Loucy (cell line): ENCODE measurements at regions not wholly inside any gene's neighbourhood (a gene's known extent, or its start where the extent isn't known, plus 50 kb on each side); places are given as distances from the start of the nearest gene placed in this dataset.

Experiments used
- H2AFZ ChIP-seq: fragments of 200-600 bp; sonication (generic); 2 replicates; pipeline ENCODE4 v1.6.0; 2016; ENCODE audit warnings: antibody characterized with exemption, mild to moderate bottlenecking, low read length, moderate library complexity
- H3F3A ChIP-seq: fragments of 200-600 bp; 2 replicates; pipeline ENCODE4 v1.6.0; 2016; ENCODE audit warnings: antibody characterized with exemption, low read depth, mild to moderate bottlenecking
- H3K27me3 ChIP-seq: fragments of 200-600 bp; sonication (generic); 2 replicates; pipeline ENCODE4 v1.6.1; 2014; ENCODE audit warnings: low read length, mild to moderate bottlenecking; ENCODE audit not compliant: insufficient read depth, poor library complexity, severe bottlenecking
- H3K36me3 ChIP-seq: fragments of 200-600 bp; sonication (generic); 2 replicates; pipeline ENCODE4 v1.6.1; 2016; ENCODE audit warnings: low read length; ENCODE audit not compliant: insufficient read depth
- H3K4me1 ChIP-seq: fragments of 200-600 bp; sonication (generic); 2 replicates; pipeline ENCODE4 v1.5.1; 2014; ENCODE audit warnings: low read length, mild to moderate bottlenecking; ENCODE audit not compliant: insufficient read depth, poor library complexity, severe bottlenecking
- H3K4me2 ChIP-seq: fragments of 200-600 bp; sonication (generic); 2 replicates; pipeline ENCODE4 v1.6.0; 2014; ENCODE audit warnings: antibody characterized with exemption, low read length, low read depth, mild to moderate bottlenecking; ENCODE audit not compliant: poor library complexity, severe bottlenecking
- H3K4me3 ChIP-seq: fragments of 200-600 bp; sonication (generic); 2 replicates; pipeline ENCODE4 v1.5.1; 2014; ENCODE audit warnings: low read length, mild to moderate bottlenecking, mixed read lengths; ENCODE audit not compliant: poor library complexity, severe bottlenecking
- H3K79me2 ChIP-seq: fragments of 200-600 bp; sonication (generic); 2 replicates; pipeline ENCODE4 v1.6.1; 2014; ENCODE audit warnings: low read length; ENCODE audit not compliant: insufficient read depth
- H3K9ac ChIP-seq: fragments of 200-600 bp; sonication (generic); 2 replicates; pipeline ENCODE4 v1.6.0; 2014; ENCODE audit warnings: mild to moderate bottlenecking, low read depth, low read length, moderate library complexity; ENCODE audit not compliant: poor library complexity, severe bottlenecking
- H3K9me2 ChIP-seq: fragments of 200-600 bp; sonication (generic); replicated peaks from 2 replicates; pipeline ENCODE4 v1.6.1; 2016; ENCODE audit warnings: low read depth, low read length, mixed read lengths
- H3K9me3 ChIP-seq: fragments of 200-600 bp; sonication (generic); 2 replicates; pipeline ENCODE4 v1.6.1; 2014; ENCODE audit warnings: mild to moderate bottlenecking, antibody characterized with exemption, low read length, low read depth; ENCODE audit not compliant: insufficient read depth
- H4K20me1 ChIP-seq: fragments of 200-600 bp; sonication (generic); 2 replicates; pipeline ENCODE4 v1.6.0; 2014; ENCODE audit warnings: antibody characterized with exemption, low read length, mild to moderate bottlenecking; ENCODE audit not compliant: insufficient read depth, poor library complexity, severe bottlenecking
- EZH2phosphoT487 ChIP-seq: fragments of 200-600 bp; IDR thresholded peaks from 2 replicates; pipeline ENCODE4 v1.6.1; 2018; ENCODE audit warnings: antibody characterized with exemption, mild to moderate bottlenecking, moderate library complexity, borderline replicate concordance
- TF ChIP-seq, protein P1 (sequence below): fragments of 200-600 bp; sonication (generic); conservative IDR thresholded peaks from 2 replicates; pipeline ENCODE4 v1.5.1; 2014; ENCODE audit warnings: mild to moderate bottlenecking, antibody characterized with exemption, low read length

DNA sequence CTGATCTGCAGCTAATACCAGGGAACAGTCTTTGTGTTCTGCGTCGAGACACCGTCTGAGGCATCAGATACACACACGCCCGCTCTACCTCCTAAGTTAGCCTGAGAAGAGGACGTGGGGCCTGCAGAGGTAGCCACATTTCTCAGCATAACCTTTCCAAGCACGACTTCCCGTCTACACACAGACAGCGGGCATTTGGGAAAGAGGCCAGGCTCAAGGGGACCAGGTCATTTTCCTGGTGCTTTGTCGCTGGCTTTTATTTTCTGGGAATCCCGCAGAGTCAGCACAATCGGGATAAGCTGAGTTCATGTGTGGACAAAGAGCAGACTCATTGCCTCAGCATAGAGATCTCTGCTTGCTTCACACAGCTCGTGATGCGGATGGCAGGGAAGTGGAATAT is 72.5 kb upstream of the SMYD2 start:
- Histone ChIP-seq H2AFZ (no peak overlapping the region), H3K4me3 (no peak overlapping the region)

DNA sequence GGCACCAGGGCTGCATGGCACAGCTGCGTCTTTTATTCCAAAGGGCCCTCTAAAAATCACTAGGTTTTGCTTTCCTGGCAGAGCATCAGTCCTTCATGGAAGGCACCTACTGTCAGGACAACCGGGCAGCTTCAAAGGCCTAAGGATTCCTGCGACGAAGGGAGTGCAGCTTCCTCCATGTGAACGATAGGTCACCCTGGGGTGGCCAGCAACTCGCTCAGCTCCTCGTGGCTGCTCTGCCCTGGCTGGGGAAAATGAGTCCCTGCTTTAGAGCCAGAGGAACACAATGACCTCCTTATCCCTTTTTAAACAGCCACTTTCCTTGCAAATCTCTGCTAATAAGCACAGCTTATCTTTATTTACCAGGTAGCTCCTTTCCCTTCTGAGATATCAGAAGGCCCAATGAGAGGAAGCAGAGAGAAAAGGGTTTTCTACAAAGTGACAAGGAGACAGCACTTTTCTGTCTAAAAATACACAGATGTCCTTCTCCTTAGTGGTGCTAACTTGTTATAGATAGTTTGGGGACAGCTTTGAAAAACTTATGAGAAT is 71.6 kb upstream of the SMYD2 start:
- TF ChIP-seq EZH2phosphoT487, result no peak
- TF ChIP-seq, protein P1, sequence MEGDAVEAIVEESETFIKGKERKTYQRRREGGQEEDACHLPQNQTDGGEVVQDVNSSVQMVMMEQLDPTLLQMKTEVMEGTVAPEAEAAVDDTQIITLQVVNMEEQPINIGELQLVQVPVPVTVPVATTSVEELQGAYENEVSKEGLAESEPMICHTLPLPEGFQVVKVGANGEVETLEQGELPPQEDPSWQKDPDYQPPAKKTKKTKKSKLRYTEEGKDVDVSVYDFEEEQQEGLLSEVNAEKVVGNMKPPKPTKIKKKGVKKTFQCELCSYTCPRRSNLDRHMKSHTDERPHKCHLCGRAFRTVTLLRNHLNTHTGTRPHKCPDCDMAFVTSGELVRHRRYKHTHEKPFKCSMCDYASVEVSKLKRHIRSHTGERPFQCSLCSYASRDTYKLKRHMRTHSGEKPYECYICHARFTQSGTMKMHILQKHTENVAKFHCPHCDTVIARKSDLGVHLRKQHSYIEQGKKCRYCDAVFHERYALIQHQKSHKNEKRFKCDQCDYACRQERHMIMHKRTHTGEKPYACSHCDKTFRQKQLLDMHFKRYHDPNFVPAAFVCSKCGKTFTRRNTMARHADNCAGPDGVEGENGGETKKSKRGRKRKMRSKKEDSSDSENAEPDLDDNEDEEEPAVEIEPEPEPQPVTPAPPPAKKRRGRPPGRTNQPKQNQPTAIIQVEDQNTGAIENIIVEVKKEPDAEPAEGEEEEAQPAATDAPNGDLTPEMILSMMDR, result no peak
- Histone ChIP-seq H3K4me2 (no peak overlapping the region), H3K36me3 (no peaks in the 10 kb centered on the region), H3K79me2 (no peaks in the 10 kb centered on the region), H3K4me3 (no peak overlapping the region), H3F3A (no peaks in the 10 kb centered on the region), H3K9ac (no peak overlapping the region), H3K4me1 (no peaks in the 10 kb centered on the region), H3K27me3 (no peaks in the 10 kb centered on the region), H3K9me2 (no peaks in the 10 kb centered on the region), H3K9me3 (no peaks in the 10 kb centered on the region), H2AFZ (no peak overlapping the region), H4K20me1 (no peaks in the 10 kb centered on the region)

More for the DNA sequence above, 72.5 kb upstream of the SMYD2 start:
- H3K9ac ChIP-seq, result no peak overlapping the region
- no peaks in the 10 kb centered on the region for H3K27me3 ChIP-seq
- no peaks in the 10 kb centered on the region for H3K9me2 ChIP-seq
- no peaks in the 10 kb centered on the region for H4K20me1 ChIP-seq
- no peak overlapping the region for H3K4me2 ChIP-seq
- no peaks in the 10 kb centered on the region for H3F3A ChIP-seq
- TF ChIP-seq, protein P1, result no peak
- no peak for TF ChIP-seq EZH2phosphoT487
- H3K79me2 ChIP-seq, result no peaks in the 10 kb centered on the region
- H3K4me1 ChIP-seq, result no peaks in the 10 kb centered on the region
- H3K36me3 ChIP-seq, result no peaks in the 10 kb centered on the region
- H3K9me3 ChIP-seq, result no peaks in the 10 kb centered on the region

DNA sequence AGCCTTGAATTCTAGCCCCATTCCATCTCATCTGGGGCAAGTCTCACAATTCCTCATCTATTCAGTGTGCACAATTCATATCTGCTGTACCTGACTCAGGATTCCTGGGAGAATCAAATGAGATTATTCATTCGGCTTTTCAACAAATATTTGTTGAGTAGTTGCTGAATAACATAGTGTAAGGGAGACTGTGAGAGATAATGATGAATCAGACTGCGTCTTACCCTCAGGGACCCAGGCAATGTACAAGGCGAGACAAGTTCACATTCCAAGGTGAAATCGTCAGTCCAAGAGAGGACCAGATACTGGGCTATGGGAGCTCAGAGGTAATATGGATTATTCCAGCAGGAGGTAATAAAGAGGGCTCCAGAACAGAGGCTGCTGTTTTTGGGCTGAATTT is 67.8 kb upstream of the SMYD2 start:
- H3K36me3 ChIP-seq, result no peaks in the 10 kb centered on the region
- no peak overlapping the region for H3K9ac ChIP-seq
- H3K9me2 ChIP-seq, result no peaks in the 10 kb centered on the region
- no peaks in the 10 kb centered on the region for H3K27me3 ChIP-seq
- H4K20me1 ChIP-seq, result no peaks in the 10 kb centered on the region
- H3K4me3 ChIP-seq, result no peak overlapping the region
- H3K9me3 ChIP-seq, result no peaks in the 10 kb centered on the region
- no peaks in the 10 kb centered on the region for H3K4me1 ChIP-seq
- H3F3A ChIP-seq, result no peaks in the 10 kb centered on the region
- H2AFZ ChIP-seq, result no peak overlapping the region
- no peak overlapping the region for H3K4me2 ChIP-seq
- TF ChIP-seq, protein P1, result no peak
- no peak for TF ChIP-seq EZH2phosphoT487
- H3K79me2 ChIP-seq, result no peaks in the 10 kb centered on the region
